Esophagus muscularis mucosa (tissue), 4 donors: ENCODE measurements at regions not wholly inside any gene's neighbourhood (a gene's known extent, or its start where the extent isn't known, plus 50 kb on each side); places are given as distances from the start of the nearest gene placed in this dataset.
A peak's percentile ranks its signal among the peaks of the same experiment; 100 is the strongest.

ENCODE experiments used
- DNase-seq: peaks from one replicate; pipeline ENCODE4 v3.0.0-alpha.2; 2017; ENCODE audit errors: extremely low spot score
- H3K27ac ChIP-seq, 4 donors: fragments of 200-600 bp; sonication (generic); replicated peaks in 1 of 4; 1 replicate in 3 of 4; 2 replicates in 1 of 4; pipeline ENCODE4 v1.5.1; 2016 to 2019; ENCODE audit warnings: mild to moderate bottlenecking in 1 of 4
- H3K27me3 ChIP-seq, 4 donors: fragments of 200-600 bp; sonication (generic); one replicate each; pipeline versions ENCODE4 v1.5.1 to v1.6.0; 2016 to 2019
- H3K36me3 ChIP-seq, 4 donors: fragments of 200-600 bp; sonication (generic); one replicate each; pipeline ENCODE4 v1.5.1; 2016 to 2019
- H3K4me1 ChIP-seq, 4 donors: fragments of 200-600 bp; sonication (generic); one replicate each; pipeline ENCODE4 v1.5.1; 2016 to 2019
- H3K4me3 ChIP-seq, 4 donors: fragments of 200-600 bp; sonication (generic); 1 replicate in 2 of 4; 2 replicates in 2 of 4; pipeline ENCODE4 v1.5.1; 2016 to 2019; ENCODE audit warnings: mild to moderate bottlenecking in 4 of 4, moderate library complexity in 1 of 4
- H3K9me3 ChIP-seq, 4 donors: fragments of 200-600 bp; sonication (generic); 1 replicate in 3 of 4; 2 replicates in 1 of 4; pipeline ENCODE4 v1.5.1; 2016 to 2019
- CTCF ChIP-seq, 3 experiments: fragments of 200-600 bp in 2 of 3; fragments of 450-650 bp in 1 of 3; sonication (generic) in 2 of 3; IDR thresholded peaks; one replicate each; pipeline ENCODE4 v1.5.1; 2017 to 2019; ENCODE audit warnings: antibody characterized with exemption in 3 of 3, mild to moderate bottlenecking in 2 of 3, moderate library complexity in 1 of 3
- EP300 ChIP-seq: sonication (generic); formaldehyde crosslinking; IDR thresholded peaks from one replicate; pipeline ENCODE4 v1.6.1; 2017; ENCODE audit warnings: antibody characterized with exemption
- POLR2A ChIP-seq: fragments of 450-650 bp; IDR thresholded peaks from one replicate; pipeline ENCODE4 v1.6.1; 2017; ENCODE audit warnings: antibody characterized with exemption, moderate library complexity, mild to moderate bottlenecking, low read depth
- POLR2AphosphoS5 ChIP-seq, 2 donors: sonication (generic); formaldehyde crosslinking; IDR thresholded peaks; one replicate each; pipeline ENCODE4 v1.6.1; 2017; ENCODE audit warnings: antibody characterized with exemption in 2 of 2
- WGBS: methylation state at CpG from one replicate; pipeline ENCODE4 v1.1.5; 2018; 5-methylcytosine and 5-hydroxymethylcytosine counted together
- intact Hi-C: fragments of 100-400 bp; cut with DNase I; formaldehyde crosslinking; loops from one replicate; pipeline ENCODE4 v1.15.1; 2023

- H3K36me3 ChIP-seq = peaks cover 0 to 16% (median 6%) of the 10 kb centered on the region in 4 donors
- no peak overlapping the region for H3K4me3 ChIP-seq
- peak overlapping the region; percentile 69 to 86 (median 76) for H3K27ac ChIP-seq
- peak; percentile 72 to 73 for TF ChIP-seq POLR2AphosphoS5 (IDR thresholded peaks at IDR 0.05)
- no peak for TF ChIP-seq POLR2A
- H3K9me3 ChIP-seq = no peaks in the 10 kb centered on the region
- peaks cover 75 to 88% (median 82%) of the 10 kb centered on the region in 4 donors for H3K4me1 ChIP-seq
- no peaks in the 10 kb centered on the region for H3K27me3 ChIP-seq
- 50% methylated on average over 7 of the region's 9 CpGs for WGBS
- no peak for DNase-seq
- intact Hi-C loops = loop anchor here (10.0 kb wide), 1 partner anchor 265 kb away; no protein-coding TSS in a partner anchor
Observed at GRCh38 chr1:201719812-201720521, 109.0 kb upstream of the IPO9 start.

GRCh38 chr1:201720522-201720844 lies 108.5 kb upstream of the IPO9 start:
- Histone ChIP-seq H3K27ac (peak overlapping the region; percentile 69 to 86 (median 76)), H3K9me3 (no peaks in the 10 kb centered on the region), H3K36me3 (peaks cover 0 to 16% (median 6%) of the 10 kb centered on the region in 4 donors), H3K4me1 (peaks cover 75 to 85% (median 82%) of the 10 kb centered on the region in 4 donors), H3K27me3 (no peaks in the 10 kb centered on the region), H3K4me3 (no peak overlapping the region)
- DNase-seq = no peak
- 100% methylated on average over 3 of the region's 3 CpGs for WGBS
- intact Hi-C loops = no loop called here
- no peak for TF ChIP-seq POLR2AphosphoS5 (IDR thresholded peaks at IDR 0.05)
- no peak for TF ChIP-seq EP300

GRCh38 chr1:201721082-201722049 lies 107.6 kb upstream of the IPO9 start:
- DNase-seq = no peak

GRCh38 chr1:201724039-201724765 lies 104.8 kb upstream of the IPO9 start:
- Histone ChIP-seq H3K36me3 (no peaks in the 10 kb centered on the region), H3K27me3 (no peaks in the 10 kb centered on the region), H3K27ac (peak overlapping the region; percentile 59 to 72 (median 66)), H3K4me1 (peaks cover 57 to 75% (median 64%) of the 10 kb centered on the region in 4 donors), H3K9me3 (no peaks in the 10 kb centered on the region), H3K4me3 (no peak overlapping the region)
- no peak for DNase-seq
- intact Hi-C loops = no loop called here
- no peak for TF ChIP-seq CTCF (IDR thresholded peaks at IDR 0.05)
- TF ChIP-seq POLR2AphosphoS5 (IDR thresholded peaks at IDR 0.05) = no peak
- no peak for TF ChIP-seq POLR2A
- WGBS = 61% methylated on average over 7 of the region's 9 CpGs

More at GRCh38 chr1:201721082-201722049, 107.6 kb upstream of the IPO9 start:
- H3K4me3 ChIP-seq = no peak overlapping the region
- peaks cover 0 to 15% (median 6%) of the 10 kb centered on the region in 4 donors for H3K36me3 ChIP-seq
- H3K4me1 ChIP-seq = peaks cover 70 to 79% (median 75%) of the 10 kb centered on the region in 4 donors
- no peaks in the 10 kb centered on the region for H3K9me3 ChIP-seq
- TF ChIP-seq POLR2AphosphoS5 (IDR thresholded peaks at IDR 0.05) (no peak), POLR2A (no peak), EP300 (no peak), CTCF (IDR thresholded peaks at IDR 0.05) (no peak)
- 54% methylated on average over 13 of the region's 13 CpGs for WGBS
- no peaks in the 10 kb centered on the region for H3K27me3 ChIP-seq
- intact Hi-C loops = no loop called here
- H3K27ac ChIP-seq = peak overlapping the region; percentile 69 to 86 (median 76)

- WGBS = 35% methylated on average over 5 of the region's 5 CpGs
- TF ChIP-seq CTCF (IDR thresholded peaks at IDR 0.05) (no peak), POLR2AphosphoS5 (IDR thresholded peaks at IDR 0.05) (peak in 1 of 2 donors; percentile 22), EP300 (no peak), POLR2A (no peak)
- Histone ChIP-seq H3K4me3 (no peak overlapping the region), H3K27me3 (no peaks in the 10 kb centered on the region), H3K27ac (peak overlapping the region; percentile 59 to 72 (median 66)), H3K4me1 (peaks cover 52 to 71% (median 59%) of the 10 kb centered on the region in 4 donors), H3K9me3 (no peaks in the 10 kb centered on the region), H3K36me3 (no peaks in the 10 kb centered on the region)
- intact Hi-C loops = no loop called here
- no peak for DNase-seq
Observed at GRCh38 chr1:201724766-201725118, 104.2 kb upstream of the IPO9 start.
